ENCODE measurements at regions not wholly inside any gene's neighbourhood (a gene's known extent, or its start where the extent isn't known, plus 50 kb on each side); places are given as distances from the start of the nearest gene placed in this dataset.

GRCh38 chr3:61454006-61454585 is 107.3 kb upstream of the PTPRG start:
- Histone ChIP-seq H3K4me2 (ENCODE audit: low read depth, low read length) (no peak overlapping the region), H3K9me2 (replicated peaks; ENCODE audit: insufficient read depth, low read length) (no peaks in the 10 kb centered on the region), H3K4me3 (ENCODE audit: low read length) (no peak overlapping the region), H3K36me3 (replicated peaks; ENCODE audit: insufficient read depth, low read length) (no peaks in the 10 kb centered on the region), H4K20me1 (ENCODE audit: insufficient read depth, low read length) (no peaks in the 10 kb centered on the region), H3K27ac (ENCODE audit: low read length) (no peak overlapping the region), H3K27me3 (replicated peaks; ENCODE audit: insufficient read depth, low read length) (no peaks in the 10 kb centered on the region), H3K79me2 (ENCODE audit: low read length) (no peaks in the 10 kb centered on the region), H3K9me3 (replicated peaks; ENCODE audit: insufficient read depth, low read length) (no peaks in the 10 kb centered on the region), H2AFZ (ENCODE audit: low read length) (no peak overlapping the region), H3F3A (ENCODE audit: insufficient read depth, low read length) (no peaks in the 10 kb centered on the region), H3K9ac (ENCODE audit: low read length) (no peak overlapping the region), H3K4me1 (ENCODE audit: low read length) (no peaks in the 10 kb centered on the region)
- no peak for TF ChIP-seq EZH2phosphoT487 (IDR thresholded peaks at IDR 0.05; ENCODE audit: low read length)
- TF ChIP-seq CTCF (IDR thresholded peaks at IDR 0.05; ENCODE audit: low read length) = no peak
- no peak for TF ChIP-seq EZH2 (optimal IDR thresholded peaks at IDR 0.05; ENCODE audit: low read depth, low read length)
- no peak for DNase-seq

- no peaks in the 10 kb centered on the region for H3K9me3 ChIP-seq (replicated peaks; ENCODE audit: insufficient read depth, low read length)
- no peaks in the 10 kb centered on the region for H3K4me1 ChIP-seq (ENCODE audit: low read length)
- no peaks in the 10 kb centered on the region for H4K20me1 ChIP-seq (ENCODE audit: insufficient read depth, low read length)
- H3K36me3 ChIP-seq (replicated peaks; ENCODE audit: insufficient read depth, low read length) = no peaks in the 10 kb centered on the region
- H2AFZ ChIP-seq (ENCODE audit: low read length) = no peak overlapping the region
- no peaks in the 10 kb centered on the region for H3F3A ChIP-seq (ENCODE audit: insufficient read depth, low read length)
- H3K4me2 ChIP-seq (ENCODE audit: low read depth, low read length) = no peak overlapping the region
- DNase-seq = no peak
- no peaks in the 10 kb centered on the region for H3K79me2 ChIP-seq (ENCODE audit: low read length)
- H3K9ac ChIP-seq (ENCODE audit: low read length) = no peak overlapping the region
- H3K27ac ChIP-seq (ENCODE audit: low read length) = no peak overlapping the region
- no peaks in the 10 kb centered on the region for H3K9me2 ChIP-seq (replicated peaks; ENCODE audit: insufficient read depth, low read length)
- no peak for TF ChIP-seq EZH2 (optimal IDR thresholded peaks at IDR 0.05; ENCODE audit: low read depth, low read length)
- no peak for TF ChIP-seq EZH2phosphoT487 (IDR thresholded peaks at IDR 0.05; ENCODE audit: low read length)
- no peak for TF ChIP-seq CTCF (IDR thresholded peaks at IDR 0.05; ENCODE audit: low read length)
- H3K27me3 ChIP-seq (replicated peaks; ENCODE audit: insufficient read depth, low read length) = no peaks in the 10 kb centered on the region
- H3K4me3 ChIP-seq (ENCODE audit: low read length) = no peak overlapping the region
These were observed 106.6 kb upstream of the PTPRG start for GRCh38 chr3:61454801-61455200.

GRCh38 chr3:61460636-61461035 is 100.7 kb upstream of the PTPRG start:
- Histone ChIP-seq H3K9me2 (replicated peaks; ENCODE audit: insufficient read depth, low read length) (no peaks in the 10 kb centered on the region), H3K27me3 (replicated peaks; ENCODE audit: insufficient read depth, low read length) (no peaks in the 10 kb centered on the region), H3K79me2 (ENCODE audit: low read length) (no peaks in the 10 kb centered on the region), H3K36me3 (replicated peaks; ENCODE audit: insufficient read depth, low read length) (no peaks in the 10 kb centered on the region), H3K4me2 (ENCODE audit: low read depth, low read length) (no peak overlapping the region), H3K9me3 (replicated peaks; ENCODE audit: insufficient read depth, low read length) (no peaks in the 10 kb centered on the region), H3K4me3 (ENCODE audit: low read length) (no peak overlapping the region), H3K9ac (ENCODE audit: low read length) (no peak overlapping the region), H3K27ac (ENCODE audit: low read length) (no peak overlapping the region), H3F3A (ENCODE audit: insufficient read depth, low read length) (no peaks in the 10 kb centered on the region), H3K4me1 (ENCODE audit: low read length) (no peaks in the 10 kb centered on the region), H4K20me1 (ENCODE audit: insufficient read depth, low read length) (no peaks in the 10 kb centered on the region), H2AFZ (ENCODE audit: low read length) (no peak overlapping the region)
- TF ChIP-seq CTCF (IDR thresholded peaks at IDR 0.05; ENCODE audit: low read length) = no peak
- no peak for TF ChIP-seq EZH2phosphoT487 (IDR thresholded peaks at IDR 0.05; ENCODE audit: low read length)
- TF ChIP-seq EZH2 (optimal IDR thresholded peaks at IDR 0.05; ENCODE audit: low read depth, low read length) = no peak
- no peak for DNase-seq

All from MM.1S (cell line).